ENCODE measurements at regions not wholly inside any gene's neighbourhood (a gene's known extent, or its start where the extent isn't known, plus 50 kb on each side); places are given as distances from the start of the nearest gene placed in this dataset.

DNA sequence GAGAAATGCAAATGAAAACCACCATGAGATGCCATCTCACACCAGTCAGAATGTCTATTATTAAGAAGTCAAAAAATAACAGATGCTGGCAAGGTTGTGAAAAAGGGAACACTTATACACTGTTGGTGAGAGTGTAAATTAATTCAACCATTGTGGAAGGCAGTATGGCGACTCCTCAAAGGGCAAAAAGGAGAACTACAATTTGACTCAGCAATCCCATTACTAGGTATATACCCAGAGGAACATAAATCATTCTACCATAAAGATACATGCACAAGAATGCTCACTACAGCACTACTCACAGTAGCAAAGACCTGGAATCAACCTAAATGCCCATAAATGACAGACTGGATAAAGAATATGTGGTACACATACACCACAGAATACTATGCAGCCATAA is 161.1 kb upstream of the PDGFD start:
- TF ChIP-seq, protein P1, sequence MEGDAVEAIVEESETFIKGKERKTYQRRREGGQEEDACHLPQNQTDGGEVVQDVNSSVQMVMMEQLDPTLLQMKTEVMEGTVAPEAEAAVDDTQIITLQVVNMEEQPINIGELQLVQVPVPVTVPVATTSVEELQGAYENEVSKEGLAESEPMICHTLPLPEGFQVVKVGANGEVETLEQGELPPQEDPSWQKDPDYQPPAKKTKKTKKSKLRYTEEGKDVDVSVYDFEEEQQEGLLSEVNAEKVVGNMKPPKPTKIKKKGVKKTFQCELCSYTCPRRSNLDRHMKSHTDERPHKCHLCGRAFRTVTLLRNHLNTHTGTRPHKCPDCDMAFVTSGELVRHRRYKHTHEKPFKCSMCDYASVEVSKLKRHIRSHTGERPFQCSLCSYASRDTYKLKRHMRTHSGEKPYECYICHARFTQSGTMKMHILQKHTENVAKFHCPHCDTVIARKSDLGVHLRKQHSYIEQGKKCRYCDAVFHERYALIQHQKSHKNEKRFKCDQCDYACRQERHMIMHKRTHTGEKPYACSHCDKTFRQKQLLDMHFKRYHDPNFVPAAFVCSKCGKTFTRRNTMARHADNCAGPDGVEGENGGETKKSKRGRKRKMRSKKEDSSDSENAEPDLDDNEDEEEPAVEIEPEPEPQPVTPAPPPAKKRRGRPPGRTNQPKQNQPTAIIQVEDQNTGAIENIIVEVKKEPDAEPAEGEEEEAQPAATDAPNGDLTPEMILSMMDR (tag by site-specific recombination; IDR thresholded peaks at IDR 0.05), result no peak
- no peak for TF ChIP-seq ZBTB8A (tag by site-specific recombination; IDR thresholded peaks at IDR 0.05)
- TF ChIP-seq, protein P2, sequence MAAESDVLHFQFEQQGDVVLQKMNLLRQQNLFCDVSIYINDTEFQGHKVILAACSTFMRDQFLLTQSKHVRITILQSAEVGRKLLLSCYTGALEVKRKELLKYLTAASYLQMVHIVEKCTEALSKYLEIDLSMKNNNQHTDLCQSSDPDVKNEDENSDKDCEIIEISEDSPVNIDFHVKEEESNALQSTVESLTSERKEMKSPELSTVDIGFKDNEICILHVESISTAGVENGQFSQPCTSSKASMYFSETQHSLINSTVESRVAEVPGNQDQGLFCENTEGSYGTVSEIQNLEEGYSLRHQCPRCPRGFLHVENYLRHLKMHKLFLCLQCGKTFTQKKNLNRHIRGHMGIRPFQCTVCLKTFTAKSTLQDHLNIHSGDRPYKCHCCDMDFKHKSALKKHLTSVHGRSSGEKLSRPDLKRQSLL (tag by site-specific recombination; IDR thresholded peaks at IDR 0.05), result no peak
- no peak for TF ChIP-seq ZNF155 (tag by site-specific recombination; IDR thresholded peaks at IDR 0.05)
- TF ChIP-seq HOXA7 (CRISPR knock-in tag; IDR thresholded peaks at IDR 0.05; ENCODE audit: borderline replicate concordance), result no peak
- TF ChIP-seq RBAK (tag by site-specific recombination; IDR thresholded peaks at IDR 0.05), result no peak
- TF ChIP-seq, protein P3, sequence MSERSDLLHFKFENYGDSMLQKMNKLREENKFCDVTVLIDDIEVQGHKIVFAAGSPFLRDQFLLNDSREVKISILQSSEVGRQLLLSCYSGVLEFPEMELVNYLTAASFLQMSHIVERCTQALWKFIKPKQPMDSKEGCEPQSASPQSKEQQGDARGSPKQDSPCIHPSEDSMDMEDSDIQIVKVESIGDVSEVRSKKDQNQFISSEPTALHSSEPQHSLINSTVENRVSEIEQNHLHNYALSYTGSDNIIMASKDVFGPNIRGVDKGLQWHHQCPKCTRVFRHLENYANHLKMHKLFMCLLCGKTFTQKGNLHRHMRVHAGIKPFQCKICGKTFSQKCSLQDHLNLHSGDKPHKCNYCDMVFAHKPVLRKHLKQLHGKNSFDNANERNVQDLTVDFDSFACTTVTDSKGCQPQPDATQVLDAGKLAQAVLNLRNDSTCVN (tag by site-specific recombination; optimal IDR thresholded peaks at IDR 0.05), result no peak
- TF ChIP-seq ZNF610 (tag by site-specific recombination; IDR thresholded peaks at IDR 0.05; ENCODE audit: borderline replicate concordance), result no peak
- no peak for TF ChIP-seq ZNF776 (tag by site-specific recombination; IDR thresholded peaks at IDR 0.05; ENCODE audit: borderline replicate concordance)
- no peak for TF ChIP-seq ZBTB17 (tag by site-specific recombination; IDR thresholded peaks at IDR 0.05)
- TF ChIP-seq ZSCAN16 (tag by site-specific recombination; IDR thresholded peaks at IDR 0.05), result no peak
- TF ChIP-seq ZNF596 (tag by site-specific recombination; IDR thresholded peaks at IDR 0.05), result no peak
- TF ChIP-seq ZNF544 (tag by site-specific recombination; IDR thresholded peaks at IDR 0.05), result no peak

All from HEK293 (cell line).